Dermis microvascular lymphatic vessel endothelial cell (primary cell): ENCODE measurements at regions not wholly inside any gene's neighbourhood (a gene's known extent, or its start where the extent isn't known, plus 50 kb on each side); places are given as distances from the start of the nearest gene placed in this dataset.

ENCODE experiments used
- DNase-seq, 2 donors: peaks; one replicate each; pipeline versions ENCODE4 v3.0.0 to v3.0.0-alpha.2; 2010; ENCODE audit warnings: low read depth in 2 of 2

DNA sequence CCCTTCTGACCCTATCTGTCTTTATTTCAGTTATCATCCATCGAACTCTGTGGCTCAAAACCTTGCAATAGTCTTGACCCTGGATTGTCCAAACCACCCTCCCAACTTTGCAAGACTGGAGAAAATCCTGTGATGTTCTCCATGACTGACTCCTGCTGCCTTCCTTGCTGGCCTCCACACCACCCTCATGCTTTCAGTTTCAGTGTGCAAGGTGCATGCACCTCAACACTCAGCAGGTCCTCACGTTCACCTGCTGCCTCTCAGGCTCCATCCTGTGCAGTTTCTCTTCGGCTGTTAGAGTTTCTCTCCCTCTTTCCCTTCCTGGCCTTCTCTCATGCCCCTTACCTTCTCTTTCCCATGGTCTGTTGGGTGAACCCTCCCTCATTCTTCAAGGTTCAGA lies 59.4 kb upstream of the ASIC2 start:
- DNase-seq = no peak

DNA sequence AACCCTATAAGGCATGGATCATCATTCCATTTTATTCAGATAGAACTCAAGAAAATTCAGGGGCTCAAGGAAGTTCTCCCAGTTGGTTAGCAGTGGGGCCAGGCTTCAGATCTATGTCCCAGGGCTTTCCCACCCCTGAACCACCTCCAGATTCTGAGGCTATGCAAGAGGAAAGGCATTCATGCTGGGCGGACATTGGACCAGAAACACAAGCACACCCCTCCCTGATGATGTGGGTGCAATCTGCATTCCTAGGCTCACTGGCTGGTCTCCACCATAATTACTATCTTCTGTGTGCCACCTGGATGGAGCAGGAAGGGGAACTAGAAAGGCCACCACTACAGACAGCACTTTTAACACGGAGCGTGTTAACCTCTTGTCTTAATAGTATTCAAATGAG lies 63.2 kb upstream of the ASIC2 start:
- DNase-seq = no peak

DNA sequence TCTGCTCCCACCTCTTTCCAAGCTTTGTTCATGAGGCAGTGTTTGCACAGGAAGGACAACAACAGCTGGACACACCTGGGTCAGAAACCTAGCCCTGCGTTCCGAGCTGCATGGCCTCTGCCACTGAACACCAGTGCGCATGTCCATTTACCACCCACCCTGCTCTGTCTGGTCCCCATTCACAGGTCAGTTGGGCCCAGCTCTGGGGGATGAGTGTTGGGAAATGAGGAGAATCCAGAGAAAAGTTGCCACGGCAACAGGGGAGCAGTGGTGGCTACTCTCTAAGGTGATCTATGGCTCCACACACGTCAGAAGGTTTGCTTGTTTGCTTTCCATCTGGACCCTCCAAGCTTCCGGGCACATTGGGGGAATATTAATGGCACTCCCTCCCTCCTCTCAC lies 70.4 kb upstream of the ASIC2 start:
- DNase-seq = no peak

DNA sequence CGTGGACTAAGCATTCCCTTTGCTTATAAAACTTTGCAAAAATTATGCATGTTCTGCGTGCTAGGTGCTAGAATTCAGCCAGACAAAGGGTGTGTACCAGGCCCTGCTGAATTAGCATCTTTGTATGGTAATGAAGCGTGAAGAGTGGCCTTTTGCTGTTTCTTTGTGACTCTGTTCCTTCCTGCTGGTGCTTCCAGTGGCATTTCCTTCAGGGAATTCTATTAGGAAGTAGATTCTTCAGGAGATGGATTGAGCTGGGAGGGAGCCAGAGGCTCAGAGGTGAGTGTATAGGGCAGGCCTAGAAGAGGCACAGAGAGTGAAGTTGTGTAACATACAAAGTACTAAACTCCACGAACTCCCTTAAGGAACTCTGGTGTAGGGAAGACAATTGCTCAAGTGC lies 73.9 kb upstream of the ASIC2 start:
- no peak for DNase-seq

DNA sequence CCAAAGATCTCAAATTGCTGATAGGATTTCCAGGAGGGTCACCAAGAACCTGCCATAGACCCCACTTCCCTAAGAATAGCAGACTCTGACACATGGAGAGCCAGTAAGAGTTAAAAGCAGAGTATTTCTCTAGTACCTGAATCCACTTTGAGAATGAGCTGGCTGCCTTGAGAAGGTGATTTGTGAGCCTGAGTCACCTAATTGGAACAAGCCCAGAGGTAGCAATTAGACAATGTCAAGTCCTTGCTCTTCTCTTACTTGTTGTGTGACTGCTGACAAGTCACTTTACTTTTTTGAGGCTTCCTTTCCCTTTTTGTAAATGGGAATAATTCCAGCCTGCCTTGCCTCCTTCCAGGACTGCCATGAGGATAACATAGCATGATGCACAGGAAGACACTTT lies 76.1 kb upstream of the ASIC2 start:
- DNase-seq = no peak

DNA sequence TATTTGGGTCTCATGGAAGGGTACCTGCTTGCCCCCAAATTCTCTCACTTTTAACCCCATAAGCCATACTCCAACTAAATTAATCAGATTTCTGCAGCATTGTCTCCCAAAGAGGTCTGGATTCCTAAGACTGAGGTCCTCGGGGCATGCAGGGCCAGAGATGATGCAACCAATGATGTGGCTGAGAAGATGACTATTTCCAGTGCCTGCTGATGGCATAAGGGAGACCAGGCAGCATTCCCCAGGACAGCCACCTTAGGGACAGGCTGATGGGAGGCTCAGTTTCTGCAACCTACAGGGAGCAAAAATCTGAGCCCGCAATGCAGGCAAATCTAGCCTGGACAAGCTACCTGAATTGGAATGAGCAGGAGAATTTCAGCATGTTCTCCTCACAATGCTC lies 76.8 kb upstream of the ASIC2 start:
- DNase-seq = no peak

DNA sequence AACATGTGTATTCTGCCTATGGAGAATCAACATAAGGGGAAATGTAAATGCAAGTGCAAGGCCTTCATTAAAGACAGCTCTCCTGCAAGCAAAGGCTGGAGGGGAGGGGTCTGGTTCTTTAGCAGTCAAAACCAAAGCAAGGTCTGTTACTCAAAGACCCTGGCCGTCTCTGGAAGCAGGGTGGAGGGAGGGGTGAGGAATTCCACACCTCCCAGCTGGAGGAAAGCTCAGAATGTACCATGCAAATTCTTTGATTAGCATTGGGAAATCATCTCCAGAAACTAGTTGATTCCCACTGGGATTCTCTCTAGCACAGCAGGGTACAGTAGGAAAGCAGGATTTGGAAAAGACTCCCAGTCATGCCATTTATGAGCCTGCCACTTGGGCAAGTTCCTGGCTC lies 77.3 kb upstream of the ASIC2 start:
- no peak for DNase-seq

DNA sequence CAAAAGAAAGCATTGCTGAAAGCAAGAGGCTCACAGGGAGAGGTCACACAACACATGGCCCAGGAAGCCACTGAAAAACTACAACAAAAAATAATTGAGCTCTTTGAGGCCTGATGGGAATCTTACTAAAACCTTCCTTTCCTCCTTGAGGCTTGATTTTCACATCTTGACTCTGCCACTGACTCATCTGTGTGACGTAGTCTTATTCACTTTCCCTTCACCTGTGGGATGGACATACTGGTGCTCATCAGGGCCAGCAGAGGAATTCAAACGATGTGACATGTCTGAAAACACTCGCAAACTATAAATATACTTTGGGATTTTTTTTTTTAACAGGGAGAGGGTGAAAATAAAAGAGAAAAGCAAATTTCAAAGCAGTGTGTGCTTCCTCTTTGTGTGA lies 78.3 kb upstream of the ASIC2 start:
- DNase-seq = no peak

DNA sequence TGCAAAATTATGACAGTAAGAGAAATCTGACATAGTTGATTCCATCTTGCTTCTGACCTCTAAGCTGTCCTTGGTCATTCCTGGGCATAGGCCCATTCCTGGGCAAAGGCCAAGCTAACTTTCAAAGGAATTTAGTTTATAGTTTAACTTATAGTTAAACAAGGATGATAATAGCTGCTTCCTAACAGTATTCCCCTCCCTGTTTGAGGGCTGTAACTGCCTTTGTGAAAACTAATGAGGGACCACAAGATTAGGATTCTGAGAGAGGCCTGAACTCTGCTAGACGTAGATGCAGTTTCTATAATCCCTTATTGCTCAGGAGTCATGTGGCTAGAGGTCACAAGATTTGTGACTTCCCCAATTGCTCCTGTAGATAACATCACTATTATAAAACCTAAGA lies 80.2 kb upstream of the ASIC2 start:
- no peak for DNase-seq

DNA sequence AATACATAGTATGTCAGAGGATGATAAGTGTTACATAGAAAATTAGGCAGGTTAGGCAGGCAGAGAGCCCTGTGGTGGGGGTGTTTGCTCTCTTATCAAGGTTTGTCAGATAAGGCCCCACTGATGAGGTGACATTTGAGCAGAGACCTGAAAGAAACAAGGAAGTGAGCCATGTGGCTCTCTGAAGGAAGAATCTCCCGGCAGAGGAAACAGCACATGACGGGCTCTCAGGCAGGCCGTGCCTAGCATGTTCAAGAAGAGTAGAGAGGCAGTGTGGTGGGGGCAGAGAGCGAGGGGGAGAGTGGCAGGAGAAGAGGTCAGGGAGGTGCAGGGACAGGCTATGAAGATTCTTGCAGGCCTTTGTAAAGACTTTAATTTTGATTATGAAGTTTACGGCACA lies 82.0 kb upstream of the ASIC2 start:
- DNase-seq = no peak

DNA sequence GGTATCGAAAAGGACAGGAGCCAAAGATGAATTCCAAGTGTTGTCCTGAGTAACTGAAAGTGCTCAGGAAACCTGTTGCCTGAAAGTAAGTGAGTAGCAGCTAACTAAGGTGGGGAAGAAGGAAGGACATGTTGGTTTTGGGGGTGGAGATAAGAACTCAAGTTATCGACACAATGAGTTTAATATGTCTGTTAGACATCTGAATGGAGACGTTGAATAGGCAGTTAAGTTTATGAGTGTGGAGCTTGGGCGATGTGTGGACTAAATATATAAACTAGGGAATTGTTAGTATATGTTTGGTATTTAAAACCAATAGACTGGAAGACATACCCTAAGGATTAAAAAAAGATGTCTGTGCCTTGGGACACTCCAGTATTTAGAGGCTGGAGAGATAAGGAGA lies 82.7 kb upstream of the ASIC2 start:
- DNase-seq = no peak

DNA sequence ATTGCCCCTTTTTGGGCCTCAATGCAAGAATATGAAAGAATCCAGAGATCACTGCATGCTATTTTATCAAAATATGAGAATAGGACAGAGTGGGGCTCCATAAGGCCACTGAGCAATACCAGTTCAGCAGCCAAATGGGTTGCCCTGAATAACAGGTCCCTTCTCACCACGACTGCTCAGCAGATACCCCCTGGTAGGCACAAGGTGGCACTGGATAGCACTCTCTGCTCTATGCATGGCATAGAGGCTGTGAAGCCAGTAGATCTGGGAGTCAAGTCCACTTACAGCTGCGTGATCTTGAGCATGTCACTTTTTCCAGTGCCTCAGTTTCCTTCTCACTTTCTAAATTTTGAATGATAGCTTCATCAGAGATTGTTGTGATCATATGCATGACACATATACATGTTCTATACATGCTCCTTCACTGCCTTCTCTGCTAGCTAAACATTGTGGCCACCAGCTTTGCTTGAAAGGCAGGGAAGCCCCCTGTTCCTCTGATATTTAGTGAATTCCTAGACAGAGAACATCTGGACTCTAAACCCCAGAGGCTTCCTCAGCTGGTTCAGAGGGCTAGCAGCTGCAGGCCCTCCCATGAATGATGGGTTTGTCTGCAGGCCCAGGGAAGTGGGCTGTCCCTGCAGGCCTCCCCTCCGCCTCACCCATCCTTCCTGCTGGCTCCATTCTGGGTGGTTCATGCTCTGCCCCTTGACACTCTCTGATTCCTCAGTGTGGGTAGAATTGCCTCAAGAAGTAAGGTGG lies 84.9 kb upstream of the ASIC2 start:
- DNase-seq = peak; percentile 0 to 1

DNA sequence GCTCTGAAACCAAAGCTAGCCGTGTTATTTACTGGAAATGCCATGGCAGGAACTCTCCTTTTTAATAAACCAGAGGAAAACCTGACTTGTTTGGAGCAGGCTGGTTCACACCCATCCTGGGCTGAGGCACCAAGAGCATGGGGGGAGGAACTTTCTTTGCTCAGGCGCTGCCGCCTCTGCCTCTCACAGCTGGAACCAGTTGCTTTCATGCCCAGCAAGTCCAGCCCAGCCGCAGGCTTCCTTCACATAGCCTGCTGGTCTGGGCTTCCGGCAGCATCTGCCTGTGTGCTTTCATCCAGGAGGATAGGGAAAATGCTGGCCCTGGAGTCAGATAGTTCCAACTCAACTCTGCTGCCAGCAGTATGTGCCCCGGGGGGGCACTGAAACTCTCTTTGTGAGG lies 88.1 kb upstream of the ASIC2 start:
- no peak for DNase-seq

DNA sequence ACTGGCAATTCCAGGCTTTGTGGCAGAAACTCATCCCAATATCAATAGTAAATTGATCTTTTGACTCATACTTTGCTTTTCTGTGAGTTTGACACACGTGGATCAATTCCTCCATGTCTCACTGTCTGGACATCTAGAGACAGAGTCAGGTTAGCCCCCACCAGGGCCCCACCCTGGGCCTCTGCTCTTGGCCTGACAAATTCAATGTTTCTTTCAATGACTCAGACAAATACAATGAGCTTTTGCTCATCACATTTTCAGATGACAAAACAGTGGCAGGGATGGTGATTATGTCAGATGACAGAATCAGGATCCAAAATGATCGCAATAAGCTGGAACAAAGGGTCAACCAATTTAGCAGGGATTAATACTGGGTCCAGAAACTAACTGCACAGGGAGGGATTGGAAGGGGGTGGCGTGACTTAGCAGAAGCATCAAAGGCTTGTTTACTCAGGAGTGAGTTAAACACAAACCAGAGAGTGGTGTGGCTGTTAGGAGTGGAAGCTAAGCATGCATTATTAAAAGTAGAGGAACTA lies 90.5 kb upstream of the ASIC2 start:
- DNase-seq = no peak

DNA sequence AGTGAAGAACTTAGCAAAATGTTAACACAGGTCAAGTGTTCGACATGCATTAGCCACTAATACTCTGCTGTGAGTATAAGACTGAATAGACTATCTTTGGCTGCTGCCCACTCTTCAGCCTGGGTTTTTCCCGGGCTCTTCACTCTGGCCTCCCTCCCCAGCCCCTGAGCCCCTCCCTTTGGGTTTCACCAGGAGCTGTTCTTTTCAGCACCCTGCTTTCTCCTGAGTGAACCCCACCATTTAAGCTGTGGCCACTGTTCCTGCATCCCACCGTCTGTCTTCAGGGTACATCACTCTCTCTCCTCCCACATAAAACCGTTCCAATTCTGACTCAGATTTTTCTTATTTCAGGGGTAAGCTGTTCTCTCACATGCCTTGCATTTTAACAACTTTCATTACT lies 92.0 kb upstream of the ASIC2 start:
- no peak for DNase-seq

DNA sequence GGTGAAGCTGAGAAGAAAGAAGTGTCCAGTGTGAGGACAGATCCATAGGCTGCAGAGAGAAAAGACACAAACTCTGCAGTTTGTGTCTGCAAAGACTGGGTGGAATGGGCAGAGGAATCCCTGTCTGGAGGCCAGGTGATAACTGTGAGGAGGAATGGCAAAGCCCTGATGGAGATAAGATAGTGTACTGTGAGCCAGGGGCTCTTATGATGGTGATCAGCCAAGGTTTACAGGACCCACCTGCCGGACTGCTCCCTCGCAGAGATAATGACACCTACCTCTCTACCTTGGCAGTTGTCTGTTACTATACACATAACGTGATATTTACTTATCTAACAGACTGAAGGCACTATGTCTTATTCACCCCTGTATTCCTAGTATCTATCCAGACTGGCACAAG lies 92.6 kb upstream of the ASIC2 start:
- no peak for DNase-seq

DNA sequence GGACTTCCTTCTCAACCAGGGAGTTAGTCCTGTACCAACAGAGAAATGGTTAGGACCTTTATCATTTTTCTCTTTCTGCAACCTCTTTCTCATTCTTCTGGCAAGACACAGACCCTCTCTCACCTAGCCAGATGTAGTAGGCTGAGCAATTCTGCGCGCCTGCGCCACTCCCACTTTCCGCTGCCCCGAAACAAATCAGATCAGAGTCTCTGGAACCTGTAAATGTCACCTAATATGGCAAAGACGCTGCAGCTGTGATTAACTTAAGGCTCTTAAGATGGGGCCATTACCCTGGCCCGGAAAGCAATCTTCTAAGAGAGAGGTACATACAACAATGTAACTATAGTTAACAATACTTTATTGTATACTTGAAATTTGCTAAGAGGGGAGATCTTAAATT lies 94.3 kb upstream of the ASIC2 start:
- no peak for DNase-seq

DNA sequence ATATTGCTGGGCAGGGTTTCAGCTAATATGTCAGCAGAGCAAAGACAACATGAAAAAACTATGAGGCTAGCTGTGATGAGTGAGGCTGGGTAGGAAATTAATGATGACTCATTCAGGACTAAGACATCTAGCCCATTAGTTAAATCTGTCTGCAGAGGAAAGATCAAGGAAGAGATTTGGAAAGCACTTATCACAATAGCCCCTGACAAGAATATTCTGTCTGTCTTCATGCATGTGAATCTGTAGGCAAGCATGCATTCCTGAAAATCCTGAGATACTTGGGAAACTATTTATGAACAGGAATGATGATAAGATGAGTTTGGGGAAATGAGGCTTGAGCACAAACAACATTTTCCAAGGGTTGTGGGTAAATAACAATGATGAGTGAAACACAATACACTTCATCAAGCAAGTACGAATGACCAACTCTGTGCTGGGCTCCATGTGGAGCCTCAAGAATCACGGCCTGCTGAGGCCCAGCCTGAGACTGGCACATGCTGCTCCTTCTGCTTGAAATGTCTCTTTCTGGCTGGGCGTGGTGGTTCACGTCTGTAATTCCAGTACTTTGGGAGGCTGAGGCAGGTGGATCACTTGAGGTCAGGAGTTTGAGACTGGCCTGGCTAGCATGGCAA lies 96.5 kb upstream of the ASIC2 start:
- no peak for DNase-seq

DNA sequence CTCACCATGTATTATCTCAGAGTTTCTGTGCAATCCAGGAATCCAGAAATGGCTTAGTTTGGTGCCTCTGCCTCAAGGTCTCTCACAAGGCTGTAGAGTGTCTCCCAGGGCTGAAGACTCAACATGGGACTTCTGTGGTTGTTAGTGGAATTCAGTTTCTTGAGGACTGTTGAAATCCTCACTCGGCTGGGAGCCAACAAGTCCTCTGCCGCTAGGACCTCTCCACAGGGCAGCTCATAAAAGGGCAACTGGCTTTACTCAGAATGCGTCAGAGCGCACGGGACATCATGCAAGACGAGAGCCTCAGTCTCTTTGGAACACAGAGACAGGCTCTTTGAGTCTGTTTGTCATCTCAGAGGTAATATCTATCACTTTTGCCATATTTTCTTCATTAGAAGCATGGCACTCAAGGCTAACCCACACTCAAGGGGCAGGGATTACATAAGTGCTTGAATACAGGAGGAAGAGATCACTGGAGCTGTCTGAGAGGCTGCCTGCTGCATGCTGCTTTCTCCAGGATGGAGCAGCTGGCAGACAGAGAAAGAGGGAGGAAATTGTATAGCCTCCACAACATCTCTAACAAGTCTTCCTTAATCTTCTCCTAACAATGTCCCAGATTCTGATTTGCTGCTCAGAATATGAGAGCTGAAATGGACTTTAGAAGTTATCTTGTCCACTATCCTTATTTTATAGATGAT lies 97.5 kb upstream of the ASIC2 start:
- no peak for DNase-seq

DNA sequence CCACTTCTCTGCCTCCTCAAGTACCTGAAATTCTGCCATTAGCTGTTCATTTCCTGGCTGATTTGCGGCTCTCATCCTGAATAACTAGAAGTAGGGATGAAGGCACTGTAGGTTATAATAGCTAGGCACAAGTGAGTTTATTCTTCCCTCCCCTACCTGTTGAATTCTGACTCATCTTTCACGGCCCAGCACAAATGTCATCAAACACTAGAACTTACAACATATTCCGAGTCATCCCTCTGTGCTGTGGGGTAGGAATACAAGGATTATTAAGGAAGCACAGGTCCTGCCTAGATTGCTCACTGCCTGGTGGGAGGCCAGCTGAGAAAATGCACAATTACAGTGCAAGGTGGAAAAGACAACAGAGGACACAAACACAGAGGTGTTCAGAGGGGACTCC lies 103.7 kb upstream of the ASIC2 start:
- DNase-seq = no peak

DNA sequence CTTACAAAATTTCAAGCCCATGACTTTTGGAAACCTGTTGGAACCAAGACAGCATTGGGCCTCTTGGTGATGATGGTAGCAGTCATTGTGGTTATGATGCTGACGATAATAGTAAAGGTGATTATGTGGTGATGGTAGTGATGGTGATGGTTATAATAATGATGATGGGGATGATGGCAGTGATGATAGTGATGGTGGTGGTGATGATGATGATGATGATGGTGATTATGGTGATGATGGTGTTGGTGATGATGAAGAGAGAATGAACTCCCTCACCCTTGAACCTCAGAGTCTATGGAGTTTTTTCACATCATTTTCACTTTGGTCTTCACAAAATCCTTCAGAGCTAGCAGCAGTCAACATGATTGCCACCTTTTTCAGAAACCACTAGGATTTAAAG lies 105.3 kb upstream of the ASIC2 start:
- DNase-seq = no peak

DNA sequence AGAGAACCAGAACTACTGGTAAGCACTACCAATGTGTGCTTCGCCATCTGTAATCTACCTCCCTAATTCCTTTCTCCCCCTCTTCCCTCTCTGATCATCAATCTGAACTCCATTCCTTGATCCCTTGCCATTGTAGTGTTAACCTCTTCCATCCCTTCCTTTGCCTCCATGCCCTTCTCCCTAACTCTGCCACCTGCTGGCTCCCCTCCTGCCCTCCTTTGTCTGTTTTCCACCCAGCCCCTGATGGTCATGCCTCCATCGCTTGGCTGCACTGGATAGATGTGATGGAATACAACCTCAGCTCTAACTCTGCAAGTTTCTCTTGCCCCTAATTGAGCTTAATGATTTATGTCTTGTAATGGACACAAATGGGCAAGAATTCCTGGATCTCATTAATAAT lies 108.2 kb upstream of the ASIC2 start:
- DNase-seq = no peak

DNA sequence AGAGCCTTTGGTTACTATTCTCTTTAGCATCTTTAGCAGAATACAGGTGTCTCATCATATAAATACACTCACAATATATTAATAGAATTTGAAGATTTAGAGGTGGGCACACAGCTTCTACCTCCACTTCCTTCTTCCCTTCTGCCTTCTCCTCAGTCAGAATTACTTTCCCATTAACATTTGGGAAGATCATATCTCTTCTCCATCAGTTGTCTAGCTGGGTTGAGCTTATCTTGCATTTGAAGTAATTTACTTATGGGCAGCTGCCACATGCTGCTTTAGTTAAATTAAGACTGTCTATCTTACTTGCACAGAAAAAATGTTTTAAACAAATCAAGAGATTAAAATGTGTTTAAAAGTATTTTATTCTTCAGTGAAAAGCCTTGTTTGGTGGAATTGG lies 110.1 kb upstream of the ASIC2 start:
- DNase-seq = no peak
